Stimulated activated CD4-positive, alpha-beta T cell treated with anti-CD3 and anti-CD28 coated beads, Interleukin-4, amount 100 ng/mL, for 48 hours (primary cell): ENCODE measurements at regions not wholly inside any gene's neighbourhood (a gene's known extent, or its start where the extent isn't known, plus 50 kb on each side); places are given as distances from the start of the nearest gene placed in this dataset.
"Not testable (repeated sequence)": the region's sequence is repeated elsewhere in the genome, so short reads cannot be mapped to it uniquely, and the experiment has no call there.

Source experiments
- DNase-seq, 2 donors: peaks; one replicate each; pipeline ENCODE4 v3.0.0-alpha.2; 2020; ENCODE audit warnings: low read depth in 2 of 2

- DNase-seq: not testable (repeated sequence)
Measured at GRCh38 chr6:92952111-92952510, 467.2 kb downstream of the EPHA7 start.

- DNase-seq: no peak
Measured at GRCh38 chr6:92945799-92946198, 473.6 kb downstream of the EPHA7 start.

GRCh38 chr6:92944132-92944531, 475.2 kb downstream of the EPHA7 start:
- no peak for DNase-seq

- no peak for DNase-seq
Measured at GRCh38 chr6:92942549-92942948, 476.8 kb downstream of the EPHA7 start.

- DNase-seq: no peak
Measured at GRCh38 chr6:92934625-92935024, 484.7 kb downstream of the EPHA7 start.

- DNase-seq: no peak
Measured at GRCh38 chr6:92930171-92930570, 489.2 kb downstream of the EPHA7 start.

GRCh38 chr6:92922216-92922806, 497.0 kb downstream of the EPHA7 start:
- no peak for DNase-seq

GRCh38 chr6:92915466-92915865, 503.9 kb downstream of the EPHA7 start:
- no peak for DNase-seq

- DNase-seq: no peak
Measured at GRCh38 chr6:92911301-92911700, 508.1 kb downstream of the EPHA7 start.

- no peak for DNase-seq
Measured at GRCh38 chr6:92910646-92911045, 508.7 kb downstream of the EPHA7 start.

- DNase-seq: no peak
Measured at GRCh38 chr6:92906385-92906784, 513.0 kb downstream of the EPHA7 start.

GRCh38 chr6:92893741-92894140, 525.6 kb downstream of the EPHA7 start:
- no peak for DNase-seq

GRCh38 chr6:92892626-92893170, 526.7 kb downstream of the EPHA7 start:
- DNase-seq: no peak

GRCh38 chr6:92888316-92888715, 531.0 kb downstream of the EPHA7 start:
- DNase-seq: no peak

GRCh38 chr6:92887871-92888270, 531.5 kb downstream of the EPHA7 start:
- no peak for DNase-seq

- no peak for DNase-seq
Measured at GRCh38 chr6:92879526-92879925, 539.8 kb downstream of the EPHA7 start.

GRCh38 chr6:92864966-92865555, 554.3 kb downstream of the EPHA7 start:
- no peak for DNase-seq

GRCh38 chr6:92849636-92850035, 569.7 kb downstream of the EPHA7 start:
- DNase-seq: no peak

- no peak for DNase-seq
Measured at GRCh38 chr6:92848901-92849300, 570.5 kb downstream of the EPHA7 start.

GRCh38 chr6:92848459-92848858, 570.9 kb downstream of the EPHA7 start:
- DNase-seq: no peak

- DNase-seq: no peak
Measured at GRCh38 chr6:92847988-92848387, 571.4 kb downstream of the EPHA7 start.

GRCh38 chr6:92840246-92840930, 579.0 kb downstream of the EPHA7 start:
- no peak for DNase-seq

GRCh38 chr6:92828788-92829187, 590.6 kb downstream of the EPHA7 start:
- no peak for DNase-seq
